ENCODE measurements at regions not wholly inside any gene's neighbourhood (a gene's known extent, or its start where the extent isn't known, plus 50 kb on each side); places are given as distances from the start of the nearest gene placed in this dataset.

- no peak for DNase-seq (ENCODE audit: insufficient read length, low spot score)
- FAIRE-seq, result no peak
- TF ChIP-seq, protein P1, sequence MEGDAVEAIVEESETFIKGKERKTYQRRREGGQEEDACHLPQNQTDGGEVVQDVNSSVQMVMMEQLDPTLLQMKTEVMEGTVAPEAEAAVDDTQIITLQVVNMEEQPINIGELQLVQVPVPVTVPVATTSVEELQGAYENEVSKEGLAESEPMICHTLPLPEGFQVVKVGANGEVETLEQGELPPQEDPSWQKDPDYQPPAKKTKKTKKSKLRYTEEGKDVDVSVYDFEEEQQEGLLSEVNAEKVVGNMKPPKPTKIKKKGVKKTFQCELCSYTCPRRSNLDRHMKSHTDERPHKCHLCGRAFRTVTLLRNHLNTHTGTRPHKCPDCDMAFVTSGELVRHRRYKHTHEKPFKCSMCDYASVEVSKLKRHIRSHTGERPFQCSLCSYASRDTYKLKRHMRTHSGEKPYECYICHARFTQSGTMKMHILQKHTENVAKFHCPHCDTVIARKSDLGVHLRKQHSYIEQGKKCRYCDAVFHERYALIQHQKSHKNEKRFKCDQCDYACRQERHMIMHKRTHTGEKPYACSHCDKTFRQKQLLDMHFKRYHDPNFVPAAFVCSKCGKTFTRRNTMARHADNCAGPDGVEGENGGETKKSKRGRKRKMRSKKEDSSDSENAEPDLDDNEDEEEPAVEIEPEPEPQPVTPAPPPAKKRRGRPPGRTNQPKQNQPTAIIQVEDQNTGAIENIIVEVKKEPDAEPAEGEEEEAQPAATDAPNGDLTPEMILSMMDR (IDR thresholded peaks at IDR 0.05; ENCODE audit: insufficient read depth, missing control alignments), result no peak
Observed at GRCh38 chr13:110061270-110061669, 245.7 kb downstream of the COL4A1 start.

GRCh38 chr13:110057052-110057451, 249.9 kb downstream of the COL4A1 start:
- FAIRE-seq, result no peak
- DNase-seq (ENCODE audit: insufficient read length, low spot score), result no peak
- TF ChIP-seq, protein P1 (IDR thresholded peaks at IDR 0.05; ENCODE audit: insufficient read depth, missing control alignments), result no peak

DNA sequence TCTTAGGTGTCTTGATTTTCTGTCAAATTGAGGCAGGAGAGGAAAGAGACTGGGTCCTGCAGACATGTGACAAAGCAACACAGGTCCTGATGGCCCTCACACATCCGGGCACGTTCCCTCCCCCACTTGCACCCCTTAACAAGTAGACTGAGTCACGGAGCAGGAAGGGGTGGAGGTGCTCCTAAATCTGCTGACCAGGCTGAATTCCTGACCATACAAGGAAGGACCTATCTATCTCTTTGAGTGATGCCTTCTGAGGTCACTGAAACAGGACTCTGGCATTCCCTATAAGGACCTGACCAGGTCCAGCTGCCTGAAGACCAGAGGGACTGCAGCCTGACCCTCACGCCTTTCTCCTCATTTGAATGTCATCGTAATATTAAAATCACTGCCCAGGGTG, 250.3 kb downstream of the COL4A1 start:
- FAIRE-seq, result no peak
- TF ChIP-seq, protein P1 (IDR thresholded peaks at IDR 0.05; ENCODE audit: insufficient read depth, missing control alignments), result no peak
- no peak for DNase-seq (ENCODE audit: insufficient read length, low spot score)

- FAIRE-seq, result no peak
- DNase-seq (ENCODE audit: insufficient read length, low spot score), result no peak
- TF ChIP-seq, protein P1 (IDR thresholded peaks at IDR 0.05; ENCODE audit: insufficient read depth, missing control alignments), result no peak
Observed at GRCh38 chr13:110055089-110055488, 251.9 kb downstream of the COL4A1 start.

GRCh38 chr13:110054041-110054440, 252.9 kb downstream of the COL4A1 start:
- DNase-seq (ENCODE audit: insufficient read length, low spot score), result no peak
- no peak for FAIRE-seq
- TF ChIP-seq, protein P1 (IDR thresholded peaks at IDR 0.05; ENCODE audit: insufficient read depth, missing control alignments), result no peak

- DNase-seq (ENCODE audit: insufficient read length, low spot score) (no peak), FAIRE-seq (no peak)
Observed at GRCh38 chr13:110047496-110047895, 259.5 kb downstream of the COL4A1 start.

DNA sequence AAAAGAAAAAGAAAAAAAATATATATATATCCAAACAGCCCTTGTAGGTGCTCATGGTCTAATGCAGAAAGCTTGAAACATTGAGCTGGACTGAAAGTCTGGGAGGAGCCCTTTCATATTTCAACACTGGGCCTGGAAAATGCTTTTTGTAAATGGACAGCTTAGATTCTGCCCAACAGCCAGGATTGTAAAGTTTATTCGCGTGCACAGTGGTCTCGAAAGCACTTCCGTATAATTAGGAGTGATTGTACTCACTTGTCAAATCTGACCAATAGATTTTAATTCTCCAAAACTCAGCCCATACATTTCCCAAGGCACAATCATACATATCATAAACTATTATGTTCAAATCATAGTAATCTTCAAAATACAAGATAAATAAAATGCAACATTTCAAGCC, 260.1 kb downstream of the COL4A1 start:
- DNase-seq (ENCODE audit: insufficient read length, low spot score), result no peak
- TF ChIP-seq, protein P1 (IDR thresholded peaks at IDR 0.05; ENCODE audit: insufficient read depth, missing control alignments), result no peak
- no peak for FAIRE-seq

More at GRCh38 chr13:110047496-110047895, 259.5 kb downstream of the COL4A1 start:
- TF ChIP-seq, protein P1 (IDR thresholded peaks at IDR 0.05; ENCODE audit: insufficient read depth, missing control alignments), result no peak
